RWPE1 (cell line): ENCODE measurements at regions not wholly inside any gene's neighbourhood (a gene's known extent, or its start where the extent isn't known, plus 50 kb on each side); places are given as distances from the start of the nearest gene placed in this dataset.

Experiments
- CTCF ChIA-PET: fragments of 350-600 bp; sonication (Branson Sonifier 250); formaldehyde crosslinking; extraction: SDS; loops from one replicate; lab custom pipeline; 2021; lab: Yijun Ruan, JAX
- POLR2A ChIA-PET: fragments of 400-600 bp; formaldehyde crosslinking; extraction: SDS; loops from one replicate; lab custom pipeline; 2020; ENCODE audit warnings: antibody characterized with exemption; ENCODE audit not compliant: low non-redundant PET; lab: Yijun Ruan, JAX
- DNase-seq: peaks from one replicate; pipeline ENCODE4 v3.0.0; 2012; ENCODE audit warnings: low spot score
- H3K27ac ChIP-seq: fragments of 450-650 bp; 2 replicates; pipeline ENCODE4 v1.5.1; 2017
- TF ChIP-seq, protein P1 (sequence below): fragments of 450-650 bp; conservative IDR thresholded peaks from 2 replicates; pipeline ENCODE4 v1.5.1; 2017; ENCODE audit warnings: low read depth, mild to moderate bottlenecking

DNA sequence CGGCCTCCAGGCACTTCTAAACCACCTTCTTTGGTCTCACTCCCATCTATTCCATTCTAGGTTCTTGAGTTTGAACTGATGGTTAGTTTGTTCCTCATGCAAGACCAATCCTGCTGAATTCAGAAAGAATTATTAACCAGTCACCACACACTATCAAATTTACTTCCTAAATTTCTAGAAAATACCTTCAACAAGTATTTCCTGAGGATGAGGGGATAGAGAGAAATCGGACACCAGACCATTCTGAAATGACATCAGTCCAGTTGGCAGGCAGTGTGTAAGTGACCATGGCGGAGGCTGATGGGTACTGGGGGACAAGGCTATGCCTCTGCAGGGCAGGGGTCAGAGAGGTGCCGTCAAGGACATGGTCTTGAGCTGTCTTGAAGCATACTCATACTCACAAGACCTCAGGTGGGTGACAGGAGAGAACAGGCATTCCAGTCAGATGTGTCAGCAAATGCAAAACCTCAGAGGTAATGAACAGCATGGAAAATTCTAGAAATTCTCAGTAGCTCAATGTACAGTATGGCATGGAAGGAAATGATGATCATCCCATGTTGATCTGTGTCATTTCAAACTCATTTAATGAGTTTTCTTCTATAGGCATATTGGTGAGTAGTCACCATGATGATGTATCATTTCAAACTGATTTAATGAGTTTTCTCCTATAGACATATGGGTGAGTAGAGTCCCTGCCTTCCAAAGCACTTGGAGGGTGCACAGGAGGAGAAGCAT is 119.6 kb downstream of the DDX1 start:
- POLR2A ChIA-PET = no interaction called here
- TF ChIP-seq, protein P1, sequence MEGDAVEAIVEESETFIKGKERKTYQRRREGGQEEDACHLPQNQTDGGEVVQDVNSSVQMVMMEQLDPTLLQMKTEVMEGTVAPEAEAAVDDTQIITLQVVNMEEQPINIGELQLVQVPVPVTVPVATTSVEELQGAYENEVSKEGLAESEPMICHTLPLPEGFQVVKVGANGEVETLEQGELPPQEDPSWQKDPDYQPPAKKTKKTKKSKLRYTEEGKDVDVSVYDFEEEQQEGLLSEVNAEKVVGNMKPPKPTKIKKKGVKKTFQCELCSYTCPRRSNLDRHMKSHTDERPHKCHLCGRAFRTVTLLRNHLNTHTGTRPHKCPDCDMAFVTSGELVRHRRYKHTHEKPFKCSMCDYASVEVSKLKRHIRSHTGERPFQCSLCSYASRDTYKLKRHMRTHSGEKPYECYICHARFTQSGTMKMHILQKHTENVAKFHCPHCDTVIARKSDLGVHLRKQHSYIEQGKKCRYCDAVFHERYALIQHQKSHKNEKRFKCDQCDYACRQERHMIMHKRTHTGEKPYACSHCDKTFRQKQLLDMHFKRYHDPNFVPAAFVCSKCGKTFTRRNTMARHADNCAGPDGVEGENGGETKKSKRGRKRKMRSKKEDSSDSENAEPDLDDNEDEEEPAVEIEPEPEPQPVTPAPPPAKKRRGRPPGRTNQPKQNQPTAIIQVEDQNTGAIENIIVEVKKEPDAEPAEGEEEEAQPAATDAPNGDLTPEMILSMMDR = no peak
- CTCF ChIA-PET = interaction anchor here (0.6 kb wide), 1 partner anchor 325 kb away, joined by 5 read pairs; no protein-coding TSS in a partner anchor

DNA sequence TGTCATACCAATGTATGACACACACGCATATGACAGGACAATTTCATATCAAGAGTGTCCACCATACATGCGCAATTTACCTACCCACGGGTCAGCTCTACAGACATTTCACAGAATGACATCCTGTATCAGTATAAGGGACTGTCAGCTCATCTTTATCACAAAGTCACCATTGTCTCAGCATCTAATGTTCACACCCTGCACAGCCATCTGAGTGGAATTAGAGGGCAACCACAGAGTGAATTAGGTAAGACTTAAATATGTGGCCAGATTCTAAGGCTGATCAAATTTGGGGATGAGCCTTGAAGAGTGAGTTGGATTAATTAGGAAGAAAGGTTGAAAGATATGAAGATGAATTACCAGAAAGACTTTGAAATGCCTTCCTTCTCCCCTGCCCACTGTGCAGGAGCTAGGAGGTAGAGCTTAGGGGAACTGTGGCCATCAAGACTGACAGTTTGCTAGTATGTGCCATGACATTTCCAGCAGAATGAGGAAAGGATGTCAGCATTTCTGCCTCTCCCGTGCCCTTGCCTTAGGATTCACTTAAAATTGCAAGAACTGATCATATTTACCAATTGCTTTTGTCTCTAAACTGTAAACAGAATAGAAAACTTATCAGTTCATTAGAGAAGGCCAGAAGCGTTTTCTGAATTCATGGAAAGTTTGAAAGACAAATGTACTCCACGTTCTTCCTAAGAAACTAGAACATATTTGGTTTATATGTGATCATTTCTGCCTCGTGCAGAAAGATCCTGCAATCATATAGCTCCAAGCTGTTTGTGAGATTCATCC is 121.1 kb downstream of the DDX1 start:
- POLR2A ChIA-PET = no interaction called here
- no peak overlapping the region for H3K27ac ChIP-seq
- no peak for DNase-seq
- CTCF ChIA-PET = no interaction called here
- TF ChIP-seq, protein P1 = no peak

More for the DNA sequence above, 119.6 kb downstream of the DDX1 start:
- no peak overlapping the region for H3K27ac ChIP-seq
- DNase-seq = no peak

DNA sequence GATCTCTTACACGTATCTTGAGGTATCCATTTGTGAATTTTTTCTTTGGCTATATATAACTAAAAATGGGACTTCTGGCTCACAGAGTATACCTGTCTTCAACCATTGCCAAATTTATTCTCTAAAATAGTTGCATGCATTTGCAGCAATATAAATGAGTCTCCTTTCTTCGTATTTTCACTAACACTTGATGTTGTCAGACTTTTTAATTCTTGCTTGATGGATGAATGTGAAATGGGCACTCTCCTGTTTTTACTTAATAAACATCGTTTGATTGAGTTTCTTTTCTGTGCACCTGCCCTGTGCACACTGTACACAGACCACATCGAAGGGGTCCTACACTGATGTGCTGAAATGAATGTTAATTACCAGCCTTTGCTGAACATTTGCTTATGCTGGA is 121.8 kb downstream of the DDX1 start:
- TF ChIP-seq, protein P1 = no peak

DNA sequence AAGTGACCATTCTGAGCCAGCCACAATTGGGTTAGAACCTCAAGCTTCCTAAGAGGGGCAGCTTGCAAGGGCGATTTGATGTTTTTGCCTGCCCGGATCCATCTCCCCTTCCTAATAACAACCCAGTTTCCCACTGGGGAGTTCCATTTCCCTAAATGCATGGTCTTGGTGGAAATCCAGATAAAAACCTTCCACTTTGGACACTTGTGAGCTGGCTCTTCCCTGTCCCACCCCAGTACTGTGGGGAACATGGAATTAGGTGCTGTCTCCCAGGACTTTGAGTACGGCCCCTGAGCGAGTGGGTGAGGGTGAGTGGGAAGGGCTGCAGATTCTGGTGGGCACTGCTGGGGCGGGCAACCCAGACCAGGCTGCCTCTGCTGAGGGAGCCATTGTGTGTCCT is 122.3 kb downstream of the DDX1 start:
- no peak overlapping the region for H3K27ac ChIP-seq
- ChIA-PET POLR2A (interaction anchor here (0.6 kb wide), 1 partner anchor 375 kb away, joined by 3 read pairs; no protein-coding TSS in a partner anchor), CTCF (interaction anchor here (0.7 kb wide), 1 partner anchor 305 kb away, joined by 3 read pairs; no protein-coding TSS in a partner anchor)
- DNase-seq = no peak
- TF ChIP-seq, protein P1 = no peak

More for the DNA sequence above, 121.8 kb downstream of the DDX1 start:
- ChIA-PET CTCF (interaction anchor here (0.7 kb wide), 1 partner anchor 305 kb away, joined by 3 read pairs; no protein-coding TSS in a partner anchor), POLR2A (no interaction called here)
- H3K27ac ChIP-seq = no peak overlapping the region
- DNase-seq = no peak

DNA sequence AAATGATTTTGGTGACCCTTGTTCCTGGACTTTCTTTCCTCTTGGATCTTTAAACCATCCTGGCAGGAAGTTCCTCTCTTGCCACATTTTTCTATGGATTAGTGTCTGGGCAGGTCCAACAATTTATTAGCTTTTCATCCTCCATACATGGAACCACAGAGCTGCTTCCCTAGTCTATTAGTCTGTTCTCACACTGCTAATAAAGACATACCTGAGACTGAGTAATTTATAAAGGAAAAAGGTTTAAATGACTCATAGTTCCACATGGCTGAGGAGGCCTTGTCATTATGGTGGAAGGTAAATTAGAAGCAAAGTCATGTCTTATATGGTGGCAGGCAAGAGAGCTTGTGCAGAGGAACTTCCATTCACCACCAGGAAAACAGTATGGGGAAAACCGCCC is 122.9 kb downstream of the DDX1 start:
- POLR2A ChIA-PET = interaction anchor here (0.6 kb wide), 1 partner anchor 374 kb away, joined by 3 read pairs; no protein-coding TSS in a partner anchor
- DNase-seq = no peak
- CTCF ChIA-PET = no interaction called here
- TF ChIP-seq, protein P1 = no peak
- no peak overlapping the region for H3K27ac ChIP-seq

DNA sequence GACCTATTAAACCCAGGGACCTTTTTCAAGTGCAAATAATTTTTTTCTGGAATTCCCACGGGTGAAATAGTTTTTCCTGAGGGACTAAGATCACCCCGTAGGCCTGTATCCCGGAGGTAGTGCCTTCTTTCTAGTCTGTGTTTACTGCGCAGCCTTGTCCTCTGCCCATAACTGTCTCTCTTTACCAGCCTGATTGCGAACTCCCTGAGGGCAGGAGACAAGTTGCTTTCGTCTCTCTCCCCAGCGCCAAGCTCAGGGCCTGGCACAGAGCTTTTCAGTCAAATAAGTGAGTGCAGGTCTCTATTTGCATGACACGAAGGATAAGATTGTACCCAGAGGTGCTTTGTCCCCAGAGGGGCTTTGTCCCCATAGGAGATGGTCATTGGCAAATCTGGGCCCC is 123.9 kb downstream of the DDX1 start:
- TF ChIP-seq, protein P1 = no peak
- ChIA-PET CTCF (interaction anchor here (0.7 kb wide), 1 partner anchor 316 kb away, joined by 4 read pairs; no protein-coding TSS in a partner anchor), POLR2A (no interaction called here)
- no peak for DNase-seq
- no peak overlapping the region for H3K27ac ChIP-seq
